GM12864 (cell line): ENCODE measurements at regions not wholly inside any gene's neighbourhood (a gene's known extent, or its start where the extent isn't known, plus 50 kb on each side); places are given as distances from the start of the nearest gene placed in this dataset.

ENCODE experiments used
- DNase-seq: peaks from one replicate; pipeline ENCODE4 v3.0.0-alpha.2; 2011; ENCODE audit warnings: low read depth
- H3K4me3 ChIP-seq: 2 replicates; pipeline ENCODE4 v1.5.1; 2011; ENCODE audit warnings: mild to moderate bottlenecking, low read depth, low read length, control low read depth
- CTCF ChIP-seq: IDR thresholded peaks from 2 replicates; pipeline ENCODE4 v1.5.1; 2011; ENCODE audit warnings: low read depth, mild to moderate bottlenecking, moderate library complexity, low read length, control low read depth, inconsistent platforms; ENCODE audit errors: missing control alignments

GRCh38 chr17:77892031-77892430 is 66.5 kb upstream of the TNRC6C start:
- no peak overlapping the region for H3K4me3 ChIP-seq
- no peak for TF ChIP-seq CTCF
- DNase-seq = no peak

- no peak for DNase-seq
- no peak overlapping the region for H3K4me3 ChIP-seq
Measured at GRCh38 chr17:77892469-77893143, 65.9 kb upstream of the TNRC6C start.

GRCh38 chr17:77893144-77894044 is 65.1 kb upstream of the TNRC6C start:
- no peak for TF ChIP-seq CTCF

More at GRCh38 chr17:77892469-77893143, 65.9 kb upstream of the TNRC6C start:
- TF ChIP-seq CTCF = peak; percentile 28

GRCh38 chr17:77894126-77894956 is 64.2 kb upstream of the TNRC6C start:
- no peak overlapping the region for H3K4me3 ChIP-seq
- DNase-seq = no peak
- TF ChIP-seq CTCF = no peak

More at GRCh38 chr17:77893144-77894044, 65.1 kb upstream of the TNRC6C start:
- H3K4me3 ChIP-seq = no peak overlapping the region
- no peak for DNase-seq

- no peak overlapping the region for H3K4me3 ChIP-seq
- DNase-seq = no peak
- no peak for TF ChIP-seq CTCF
Measured at GRCh38 chr17:77897741-77898301, 60.7 kb upstream of the TNRC6C start.

- no peak for DNase-seq
- no peak for TF ChIP-seq CTCF
Measured at GRCh38 chr17:77898521-77899434, 59.7 kb upstream of the TNRC6C start.

More at GRCh38 chr17:77898521-77899434, 59.7 kb upstream of the TNRC6C start:
- H3K4me3 ChIP-seq = no peak overlapping the region
